ENCODE measurements at regions not wholly inside any gene's neighbourhood (a gene's known extent, or its start where the extent isn't known, plus 50 kb on each side); places are given as distances from the start of the nearest gene placed in this dataset.

DNA sequence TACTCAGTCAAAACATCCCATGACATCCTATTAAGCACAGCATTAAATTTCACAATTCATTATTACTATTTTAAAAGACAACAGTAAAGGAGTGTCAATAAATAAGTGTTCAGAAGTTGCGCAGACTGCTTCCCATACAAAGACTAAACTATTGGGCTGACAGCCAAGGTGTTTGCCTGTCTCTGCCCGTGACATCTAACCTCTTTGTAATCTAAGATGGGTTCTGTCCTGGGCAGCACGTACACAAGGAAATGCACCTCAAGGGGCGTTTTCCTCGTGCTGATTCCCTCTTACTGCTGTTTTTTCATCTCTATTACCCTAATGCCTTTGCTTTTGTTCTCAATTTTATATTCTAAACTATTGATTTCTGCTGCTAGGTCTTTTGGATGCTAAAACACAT lies 216.3 kb downstream of the NHLRC3 start:
- TF ChIP-seq, protein P1, sequence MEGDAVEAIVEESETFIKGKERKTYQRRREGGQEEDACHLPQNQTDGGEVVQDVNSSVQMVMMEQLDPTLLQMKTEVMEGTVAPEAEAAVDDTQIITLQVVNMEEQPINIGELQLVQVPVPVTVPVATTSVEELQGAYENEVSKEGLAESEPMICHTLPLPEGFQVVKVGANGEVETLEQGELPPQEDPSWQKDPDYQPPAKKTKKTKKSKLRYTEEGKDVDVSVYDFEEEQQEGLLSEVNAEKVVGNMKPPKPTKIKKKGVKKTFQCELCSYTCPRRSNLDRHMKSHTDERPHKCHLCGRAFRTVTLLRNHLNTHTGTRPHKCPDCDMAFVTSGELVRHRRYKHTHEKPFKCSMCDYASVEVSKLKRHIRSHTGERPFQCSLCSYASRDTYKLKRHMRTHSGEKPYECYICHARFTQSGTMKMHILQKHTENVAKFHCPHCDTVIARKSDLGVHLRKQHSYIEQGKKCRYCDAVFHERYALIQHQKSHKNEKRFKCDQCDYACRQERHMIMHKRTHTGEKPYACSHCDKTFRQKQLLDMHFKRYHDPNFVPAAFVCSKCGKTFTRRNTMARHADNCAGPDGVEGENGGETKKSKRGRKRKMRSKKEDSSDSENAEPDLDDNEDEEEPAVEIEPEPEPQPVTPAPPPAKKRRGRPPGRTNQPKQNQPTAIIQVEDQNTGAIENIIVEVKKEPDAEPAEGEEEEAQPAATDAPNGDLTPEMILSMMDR (IDR thresholded peaks at IDR 0.05): no peak
- TF ChIP-seq POLR2AphosphoS5 (IDR thresholded peaks at IDR 0.05) (no peak), POLR2A (IDR thresholded peaks at IDR 0.05) (no peak)

All from breast epithelium (tissue), 3 donors.